Mucosa of descending colon (tissue), 3 donors: ENCODE measurements at regions not wholly inside any gene's neighbourhood (a gene's known extent, or its start where the extent isn't known, plus 50 kb on each side); places are given as distances from the start of the nearest gene placed in this dataset.

Experiments used
- ATAC-seq: fragments of 200-7000 bp; cut with Tn5 transposase; one replicate; pipeline ENCODE4 v1.9.1; 2020; ENCODE audit warnings: mild to moderate bottlenecking, moderate library complexity
- DNase-seq, 3 donors: peaks; one replicate each; pipeline ENCODE4 v3.0.0-alpha.2; 2020
- H3K36me3 ChIP-seq: fragments of 200-600 bp; one replicate; pipeline ENCODE4 v1.8.0; 2021; ENCODE audit warnings: low read depth, mild to moderate bottlenecking
- H3K4me1 ChIP-seq: fragments of 200-600 bp; one replicate; pipeline ENCODE4 v1.8.0; 2021; ENCODE audit warnings: low read depth, mild to moderate bottlenecking
- H3K4me3 ChIP-seq: fragments of 200-600 bp; one replicate; pipeline ENCODE4 v1.8.0; 2021; ENCODE audit warnings: mild to moderate bottlenecking
- H3K9me3 ChIP-seq: fragments of 200-600 bp; one replicate; pipeline ENCODE4 v1.8.0; 2021; ENCODE audit warnings: mild to moderate bottlenecking
- CTCF ChIP-seq: fragments of 200-600 bp; IDR thresholded peaks from one replicate; pipeline ENCODE4 v1.8.0; 2022; ENCODE audit warnings: antibody characterized with exemption, mild to moderate bottlenecking
- intact Hi-C, 2 donors: fragments of 100-400 bp; cut with DNase I in 1 of 2; cut with micrococcal nuclease in 1 of 2; formaldehyde crosslinking; loops; one replicate each; pipeline versions ENCODE4 v1.11.0 to v1.11.1; 2022; cut with DNase I, micrococcal nuclease
- donor health status: DM: no; HTN: no; CAD: no; lungs with moderate emphysema.
- donor health status: DM: no; HTN: no; CAD: no.
- donor health status: DM: no; HTN: yes; CAD: no.

DNA sequence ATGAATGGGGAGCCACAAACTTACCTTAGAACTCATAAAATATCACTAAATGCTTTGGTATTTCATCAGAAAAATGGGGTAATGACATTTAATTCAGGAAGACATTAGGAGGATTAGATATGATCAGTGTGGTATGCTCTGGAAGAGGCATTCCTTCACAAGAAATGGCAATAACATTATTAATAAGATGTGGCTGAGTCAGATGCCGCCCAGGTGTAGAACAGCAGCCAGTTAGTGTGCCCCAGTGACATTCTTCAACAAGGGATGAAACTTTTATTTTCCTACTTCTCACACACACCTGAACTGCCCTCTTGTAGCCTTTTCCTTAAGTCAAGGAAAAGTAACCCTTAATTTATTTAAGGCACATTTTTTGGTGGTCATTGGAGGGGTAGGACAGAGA, 69.2 kb upstream of the DYNAP start:
- Histone ChIP-seq H3K9me3 (no peaks in the 10 kb centered on the region), H3K4me1 (no peaks in the 10 kb centered on the region), H3K36me3 (no peaks in the 10 kb centered on the region), H3K4me3 (no peak overlapping the region)
- ATAC-seq, result no peak
- intact Hi-C loops, result no loop called here
- DNase-seq, result no peak
- no peak for TF ChIP-seq CTCF

DNA sequence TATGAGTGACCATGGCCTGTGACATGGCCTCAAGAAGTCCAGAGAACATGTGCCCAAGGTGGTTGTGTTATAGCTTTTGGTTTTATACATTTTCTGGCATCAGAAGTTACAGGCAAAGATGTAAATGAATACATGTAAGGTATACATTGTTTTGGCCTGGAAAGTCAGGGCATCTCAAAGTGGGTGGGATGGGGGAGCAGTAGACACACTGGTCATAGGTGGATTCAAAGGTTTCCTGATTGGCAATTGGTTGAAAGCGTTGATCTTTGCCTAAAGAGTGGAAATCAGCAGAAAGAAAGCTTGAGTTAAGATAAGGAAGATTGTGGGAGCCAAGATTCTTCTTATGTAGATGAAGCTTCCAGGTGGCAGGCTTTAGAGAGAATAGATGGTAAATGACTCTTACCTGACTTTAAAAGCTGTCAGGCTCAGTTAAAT, 62.1 kb upstream of the DYNAP start:
- Histone ChIP-seq H3K36me3 (no peaks in the 10 kb centered on the region), H3K4me1 (no peaks in the 10 kb centered on the region), H3K9me3 (no peaks in the 10 kb centered on the region), H3K4me3 (no peak overlapping the region)
- no peak for DNase-seq
- intact Hi-C loops, result no loop called here
- TF ChIP-seq CTCF, result no peak
- no peak for ATAC-seq

- TF ChIP-seq CTCF, result no peak
- Histone ChIP-seq H3K36me3 (no peaks in the 10 kb centered on the region), H3K4me1 (no peaks in the 10 kb centered on the region), H3K9me3 (no peaks in the 10 kb centered on the region), H3K4me3 (no peak overlapping the region)
- DNase-seq (no peak), ATAC-seq (no peak)
- intact Hi-C loops, result no loop called here
Measured at GRCh38 chr18:54529444-54529843, 61.6 kb upstream of the DYNAP start.

- no peaks in the 10 kb centered on the region for H3K36me3 ChIP-seq
- intact Hi-C loops, result no loop called here
- ATAC-seq, result no peak
- H3K4me3 ChIP-seq, result no peak overlapping the region
- no peak for TF ChIP-seq CTCF
- H3K9me3 ChIP-seq, result peaks cover 4% of the 10 kb centered on the region
- H3K4me1 ChIP-seq, result no peaks in the 10 kb centered on the region
- no peak for DNase-seq
Measured at GRCh38 chr18:54530285-54530684, 60.8 kb upstream of the DYNAP start.

DNA sequence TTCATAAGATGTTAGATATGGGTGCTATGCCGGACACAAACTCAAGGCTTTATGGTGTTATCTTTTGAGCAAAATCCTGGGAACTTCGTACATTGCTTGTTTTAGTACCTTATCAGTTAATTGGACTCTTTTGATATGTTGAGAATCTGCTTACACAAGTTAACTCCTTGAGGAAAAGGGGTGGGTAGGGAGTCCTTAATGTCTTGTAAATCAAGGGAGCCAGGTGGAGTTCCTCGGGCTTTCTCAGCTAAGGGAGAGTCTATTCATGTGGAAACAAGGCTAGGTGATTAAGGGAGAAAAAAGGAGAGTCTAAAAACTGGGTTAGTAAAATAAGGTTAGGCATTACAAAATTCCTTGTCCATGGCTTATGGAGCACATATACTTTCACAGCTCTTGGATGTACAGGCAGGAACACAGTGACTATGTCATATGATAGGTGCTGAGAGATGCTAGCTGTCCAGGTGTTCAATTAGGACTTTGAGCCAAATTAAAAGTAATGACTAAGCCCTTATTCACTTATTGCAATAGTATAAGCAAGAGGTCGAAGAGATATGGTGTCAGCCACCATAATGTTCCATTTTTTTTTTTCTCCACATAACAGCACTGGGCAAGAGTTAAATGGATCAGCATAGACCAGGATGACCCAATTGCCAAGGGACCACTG, 59.5 kb upstream of the DYNAP start:
- no peaks in the 10 kb centered on the region for H3K36me3 ChIP-seq

More for the DNA sequence above, 59.5 kb upstream of the DYNAP start:
- ATAC-seq (peak; percentile 80), DNase-seq (no peak)
- intact Hi-C loops, result no loop called here
- H3K4me3 ChIP-seq, result no peak overlapping the region
- no peak for TF ChIP-seq CTCF
- no peaks in the 10 kb centered on the region for H3K4me1 ChIP-seq
- H3K9me3 ChIP-seq, result peaks cover 6% of the 10 kb centered on the region
